ENCODE measurements at regions not wholly inside any gene's neighbourhood (a gene's known extent, or its start where the extent isn't known, plus 50 kb on each side); places are given as distances from the start of the nearest gene placed in this dataset.
A peak's percentile ranks its signal among the peaks of the same experiment; 100 is the strongest.
"Not testable (repeated sequence)": the region's sequence is repeated elsewhere in the genome, so short reads cannot be mapped to it uniquely, and the experiment has no call there.

DNA sequence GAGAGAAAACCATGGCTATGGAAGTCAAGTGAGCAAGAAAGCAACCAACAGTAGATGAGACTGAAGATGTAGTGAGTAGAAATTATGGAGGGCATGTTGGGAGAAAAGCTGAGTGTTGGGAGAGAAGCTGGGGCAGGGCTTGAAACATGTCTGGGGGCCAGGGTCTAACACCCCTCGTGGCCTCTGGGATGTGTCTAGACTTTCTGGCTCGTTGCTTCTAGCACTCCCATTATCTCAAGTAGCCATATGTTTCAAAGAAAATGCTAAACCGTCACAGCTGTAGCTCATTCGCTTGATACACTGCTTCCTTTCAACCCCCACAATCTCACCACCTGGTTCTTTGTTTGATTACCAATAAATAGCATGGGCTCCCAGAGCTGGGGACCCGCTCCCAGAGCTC is 83.8 kb upstream of the BCHE start:
- H3K4me3 ChIP-seq (ENCODE audit: low read length) = no peak overlapping the region
- TF ChIP-seq CTCF (IDR thresholded peaks at IDR 0.05; ENCODE audit: insufficient read depth, low read depth, low read length, missing control alignments) = no peak

DNA sequence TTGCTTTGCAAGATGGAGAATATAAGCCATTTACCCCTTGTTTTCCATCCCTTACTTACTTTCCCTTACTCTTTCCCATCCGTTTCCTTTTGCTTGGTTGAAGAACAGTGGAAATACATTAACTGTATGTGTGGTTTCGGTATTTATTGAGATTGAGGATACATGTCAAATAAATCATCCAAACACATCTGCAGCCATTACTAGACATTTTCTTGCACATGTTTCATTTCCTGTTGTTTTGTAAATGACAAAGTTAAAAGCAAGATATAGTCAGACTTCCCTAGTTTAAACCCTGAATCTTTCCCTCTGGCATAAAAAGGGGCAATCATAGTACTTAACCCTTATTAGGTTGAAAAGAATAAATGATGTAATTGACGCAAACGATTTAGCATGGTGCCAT is 82.1 kb upstream of the BCHE start:
- no peak for TF ChIP-seq CTCF (IDR thresholded peaks at IDR 0.05; ENCODE audit: insufficient read depth, low read depth, low read length, missing control alignments)
- H3K4me3 ChIP-seq (ENCODE audit: low read length) = no peak overlapping the region
- no peak for DNase-seq (ENCODE audit: low read depth)

More for the DNA sequence above, 83.8 kb upstream of the BCHE start:
- no peak for DNase-seq (ENCODE audit: low read depth)

GRCh38 chr3:165918657-165918979 is 81.4 kb upstream of the BCHE start:
- no peak overlapping the region for H3K4me3 ChIP-seq (ENCODE audit: low read length)
- DNase-seq (ENCODE audit: low read depth) = no peak
- TF ChIP-seq CTCF (IDR thresholded peaks at IDR 0.05; ENCODE audit: insufficient read depth, low read depth, low read length, missing control alignments) = no peak

GRCh38 chr3:165917938-165918656 is 80.9 kb upstream of the BCHE start:
- not testable (repeated sequence) for DNase-seq (ENCODE audit: low read depth); H3K4me3 ChIP-seq (ENCODE audit: low read length)

- DNase-seq (ENCODE audit: low read depth); H3K4me3 ChIP-seq (ENCODE audit: low read length): not testable (repeated sequence)
These were observed 77.9 kb upstream of the BCHE start for GRCh38 chr3:165915104-165915503.

DNA sequence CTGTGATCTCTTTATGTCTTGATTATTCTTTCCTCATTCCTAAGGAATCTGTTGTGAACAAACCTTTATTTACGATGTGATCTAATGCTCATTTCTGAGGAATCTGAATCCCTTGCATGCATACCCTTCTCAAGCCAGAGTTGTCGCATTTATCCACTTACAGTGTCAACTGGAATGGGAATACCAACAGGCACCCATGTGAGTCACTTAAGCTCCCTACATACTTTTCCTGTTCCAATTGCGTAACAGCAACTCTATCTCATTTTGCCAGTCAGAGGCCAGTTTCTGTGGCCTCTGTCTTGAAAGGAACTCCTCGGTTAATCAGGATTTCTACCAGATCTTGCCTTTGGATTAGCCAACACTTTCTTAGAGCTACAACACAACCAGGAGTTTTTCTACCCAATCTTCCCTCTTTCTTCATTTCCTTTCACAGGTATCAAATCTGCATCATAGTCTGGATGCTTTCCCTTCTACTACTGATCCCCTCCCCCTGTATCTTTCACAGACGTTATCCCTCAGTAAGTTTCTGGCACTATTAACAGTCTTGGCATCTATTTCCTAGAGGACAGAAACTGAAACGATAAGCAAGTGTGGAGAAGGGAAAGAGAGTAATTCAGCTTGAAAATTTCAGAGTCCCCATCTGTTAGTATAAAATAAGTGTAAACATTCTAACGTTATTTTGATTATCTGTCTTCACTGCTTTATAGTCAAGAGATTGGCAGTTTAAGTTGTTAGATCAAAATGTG is 66.8 kb upstream of the BCHE start:
- peak; percentile 60 for DNase-seq (ENCODE audit: low read depth)
- TF ChIP-seq CTCF (IDR thresholded peaks at IDR 0.05; ENCODE audit: insufficient read depth, low read depth, low read length, missing control alignments) = no peak
- H3K4me3 ChIP-seq (ENCODE audit: low read length) = no peak overlapping the region

- no peak overlapping the region for H3K4me3 ChIP-seq (ENCODE audit: low read length)
- TF ChIP-seq CTCF (IDR thresholded peaks at IDR 0.05; ENCODE audit: insufficient read depth, low read depth, low read length, missing control alignments) = no peak
- no peak for DNase-seq (ENCODE audit: low read depth)
These were observed 61.8 kb upstream of the BCHE start for GRCh38 chr3:165899066-165899465.

GRCh38 chr3:165897137-165897536 is 59.9 kb upstream of the BCHE start:
- no peak for TF ChIP-seq CTCF (IDR thresholded peaks at IDR 0.05; ENCODE audit: insufficient read depth, low read depth, low read length, missing control alignments)
- no peak overlapping the region for H3K4me3 ChIP-seq (ENCODE audit: low read length)
- DNase-seq (ENCODE audit: low read depth) = no peak

Data from epithelial cell of esophagus (primary cell).